HepG2 (cell line): ENCODE measurements at regions not wholly inside any gene's neighbourhood (a gene's known extent, or its start where the extent isn't known, plus 50 kb on each side); places are given as distances from the start of the nearest gene placed in this dataset.

Experiments
- EZH2 ChIP-seq: conservative IDR thresholded peaks from 2 replicates; pipeline ENCODE4 v1.6.1; 2012; ENCODE audit warnings: mild to moderate bottlenecking, low read depth, low read length, moderate library complexity
- MAX ChIP-seq: IDR thresholded peaks from 2 replicates; pipeline ENCODE4 v1.6.1; 2012; ENCODE audit warnings: inconsistent platforms
- SIN3A ChIP-seq: IDR thresholded peaks from 2 replicates; pipeline ENCODE4 v1.6.1; 2011; ENCODE audit warnings: low read depth, mild to moderate bottlenecking, control low read depth, low read length, borderline replicate concordance
- ZFAT ChIP-seq: sonication (generic); formaldehyde crosslinking; conservative IDR thresholded peaks from 2 replicates; pipeline ENCODE4 v1.8.1; 2023; ENCODE audit warnings: missing genetic modification reagents, inconsistent platforms

- TF ChIP-seq EZH2 (no peak), SIN3A (no peak), MAX (no peak), ZFAT (CRISPR knock-in tag) (no peak)
These were observed 814.3 kb downstream of the METTL15 start for GRCh38 chr11:28922386-28922981.
